Keratinocyte (primary cell): ENCODE measurements at regions not wholly inside any gene's neighbourhood (a gene's known extent, or its start where the extent isn't known, plus 50 kb on each side); places are given as distances from the start of the nearest gene placed in this dataset.

Source experiments
- DNase-seq: peaks from one replicate; pipeline ENCODE4 v3.0.0-alpha.2; 2011; ENCODE audit warnings: low read depth, missing footprints, low spot score
- FAIRE-seq: peaks from 2 replicates; lab custom pipeline; 2011; peaks lifted over from hg19 to GRCh38; lab: Jason Lieb, UNC
- H2AFZ ChIP-seq: 2 replicates; pipeline ENCODE4 v1.6.0; 2012; ENCODE audit warnings: low read length, control low read depth, inconsistent platforms; ENCODE audit not compliant: control insufficient read depth
- H3K27ac ChIP-seq: 2 replicates; pipeline ENCODE4 v1.5.1; 2011; ENCODE audit warnings: low read length; ENCODE audit not compliant: control insufficient read depth, insufficient read depth
- H3K27me3 ChIP-seq: 3 replicates; pipeline ENCODE4 v1.6.0; 2011; ENCODE audit warnings: low read length; ENCODE audit not compliant: control insufficient read depth, insufficient read depth; ENCODE audit errors: extremely low read depth
- H3K36me3 ChIP-seq, 2 experiments: 2 replicates in 1 of 2; 3 replicates in 1 of 2; pipeline ENCODE4 v1.5.1; 2011; ENCODE audit warnings: low read length in 2 of 2, mild to moderate bottlenecking in 1 of 2; ENCODE audit not compliant: control insufficient read depth in 2 of 2, insufficient read depth in 2 of 2; ENCODE audit errors: extremely low read depth in 1 of 2
- H3K4me1 ChIP-seq: 3 replicates; pipeline ENCODE4 v1.5.1; 2011; ENCODE audit warnings: low read length; ENCODE audit not compliant: control insufficient read depth, insufficient read depth; ENCODE audit errors: extremely low read depth
- H3K4me2 ChIP-seq: 3 replicates; pipeline ENCODE4 v1.6.0; 2011; ENCODE audit warnings: low read depth, low read length; ENCODE audit not compliant: control insufficient read depth, insufficient read depth; ENCODE audit errors: extremely low read depth
- H3K4me3 ChIP-seq, 3 experiments: fragments of 200-600 bp in 1 of 3; sonication (generic) in 1 of 3; 2 replicates in 2 of 3; 3 replicates in 1 of 3; pipeline ENCODE4 v1.5.1; 2011 to 2016; ENCODE audit warnings: low read length in 3 of 3, mild to moderate bottlenecking in 3 of 3, control low read depth in 2 of 3, inconsistent platforms in 1 of 3, low read depth in 1 of 3, mixed read lengths in 1 of 3, mixed run types in 1 of 3, moderate library complexity in 1 of 3; ENCODE audit not compliant: control insufficient read depth in 2 of 3, insufficient read depth in 2 of 3; ENCODE audit errors: extremely low read depth in 1 of 3
- H3K79me2 ChIP-seq: 2 replicates; pipeline ENCODE4 v1.6.0; 2012; ENCODE audit warnings: low read length; ENCODE audit not compliant: control insufficient read depth, insufficient read depth
- H3K9ac ChIP-seq: 3 replicates; pipeline ENCODE4 v1.6.0; 2011; ENCODE audit warnings: low read length; ENCODE audit not compliant: control insufficient read depth, insufficient read depth; ENCODE audit errors: extremely low read depth
- H3K9me1 ChIP-seq: 3 replicates; pipeline ENCODE4 v1.6.0; 2011; ENCODE audit warnings: low read length; ENCODE audit not compliant: control insufficient read depth, insufficient read depth; ENCODE audit errors: extremely low read depth
- H3K9me3 ChIP-seq: 2 replicates; pipeline ENCODE4 v1.5.1; 2012; ENCODE audit warnings: low read depth, low read length; ENCODE audit not compliant: control insufficient read depth
- H4K20me1 ChIP-seq: 3 replicates; pipeline ENCODE4 v1.6.0; 2011; ENCODE audit warnings: low read length; ENCODE audit not compliant: control insufficient read depth, insufficient read depth; ENCODE audit errors: extremely low read depth
- EZH2 ChIP-seq: IDR thresholded peaks from one replicate; pipeline ENCODE4 v1.6.1; 2012; ENCODE audit warnings: inconsistent platforms, mild to moderate bottlenecking, low read length, moderate library complexity
- dilution Hi-C: fragments of 300-500 bp; cut with MboI; formaldehyde crosslinking; loops from one replicate; pipeline ENCODE4 v1.7.0; 2020; ENCODE audit warnings: low sequenced_read_pairs; ENCODE audit not compliant: extremely low pct_ligation_motif_present
- TF ChIP-seq, protein P1 (sequence below), 3 experiments: IDR thresholded peaks in 1 of 3; conservative IDR thresholded peaks in 1 of 3; optimal IDR thresholded peaks in 1 of 3; 2 replicates in 2 of 3; 3 replicates in 1 of 3; pipeline versions ENCODE3 to v1.5.1; 2011; ENCODE audit warnings: low read length in 3 of 3, mild to moderate bottlenecking in 3 of 3, moderate library complexity in 2 of 3, control low read depth in 1 of 3, inconsistent platforms in 1 of 3; ENCODE audit not compliant: insufficient read depth in 2 of 3; ENCODE audit errors: extremely low read depth in 1 of 3

DNA sequence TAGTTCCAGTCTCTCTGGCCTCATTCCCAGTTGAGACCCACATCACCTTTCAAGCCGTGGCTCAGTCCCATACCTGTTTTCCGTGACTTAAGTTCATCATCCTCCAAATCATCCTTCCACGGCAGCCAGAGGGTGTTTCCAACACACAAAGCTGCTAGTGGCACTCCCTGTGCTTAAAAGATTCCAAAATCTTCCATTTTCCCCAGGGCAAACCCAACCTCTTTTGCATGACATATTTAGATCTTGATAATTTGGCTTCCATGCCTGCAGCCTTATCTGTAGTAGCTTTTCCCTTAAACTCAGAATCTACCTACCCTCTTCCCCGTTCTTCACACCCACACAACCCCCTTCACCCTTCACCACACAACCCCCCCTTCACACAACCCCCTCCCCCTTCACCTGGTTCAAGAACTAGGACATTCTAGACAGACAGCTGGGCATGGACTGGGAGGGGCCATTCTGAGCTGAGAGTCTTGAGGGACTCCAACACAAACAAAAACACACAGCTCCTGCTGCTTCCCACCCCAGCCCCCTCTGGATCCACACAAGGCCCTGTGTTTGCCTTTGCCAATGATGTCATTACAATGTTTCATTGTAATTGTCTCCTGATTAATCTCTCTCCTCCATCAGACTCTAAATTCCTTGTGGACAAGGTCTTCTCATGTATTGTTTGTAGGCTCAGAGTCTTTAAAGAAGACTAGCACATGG lies 268.2 kb downstream of the SH3GL2 start:
- Histone ChIP-seq H2AFZ (no peak overlapping the region), H3K27me3 (no peaks in the 10 kb centered on the region), H3K27ac (no peak overlapping the region), H3K4me3 (no peak overlapping the region), H3K36me3 (no peaks in the 10 kb centered on the region), H3K9me3 (no peaks in the 10 kb centered on the region), H3K4me2 (no peak overlapping the region), H3K9ac (no peak overlapping the region), H3K9me1 (no peaks in the 10 kb centered on the region), H3K79me2 (no peaks in the 10 kb centered on the region), H4K20me1 (no peaks in the 10 kb centered on the region), H3K4me1 (no peaks in the 10 kb centered on the region)
- no peak for TF ChIP-seq EZH2
- TF ChIP-seq, protein P1, sequence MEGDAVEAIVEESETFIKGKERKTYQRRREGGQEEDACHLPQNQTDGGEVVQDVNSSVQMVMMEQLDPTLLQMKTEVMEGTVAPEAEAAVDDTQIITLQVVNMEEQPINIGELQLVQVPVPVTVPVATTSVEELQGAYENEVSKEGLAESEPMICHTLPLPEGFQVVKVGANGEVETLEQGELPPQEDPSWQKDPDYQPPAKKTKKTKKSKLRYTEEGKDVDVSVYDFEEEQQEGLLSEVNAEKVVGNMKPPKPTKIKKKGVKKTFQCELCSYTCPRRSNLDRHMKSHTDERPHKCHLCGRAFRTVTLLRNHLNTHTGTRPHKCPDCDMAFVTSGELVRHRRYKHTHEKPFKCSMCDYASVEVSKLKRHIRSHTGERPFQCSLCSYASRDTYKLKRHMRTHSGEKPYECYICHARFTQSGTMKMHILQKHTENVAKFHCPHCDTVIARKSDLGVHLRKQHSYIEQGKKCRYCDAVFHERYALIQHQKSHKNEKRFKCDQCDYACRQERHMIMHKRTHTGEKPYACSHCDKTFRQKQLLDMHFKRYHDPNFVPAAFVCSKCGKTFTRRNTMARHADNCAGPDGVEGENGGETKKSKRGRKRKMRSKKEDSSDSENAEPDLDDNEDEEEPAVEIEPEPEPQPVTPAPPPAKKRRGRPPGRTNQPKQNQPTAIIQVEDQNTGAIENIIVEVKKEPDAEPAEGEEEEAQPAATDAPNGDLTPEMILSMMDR (optimal IDR thresholded peaks at IDR 0.05 in 1 of 3, IDR thresholded peaks at IDR 0.05 in 1 of 3, conservative IDR thresholded peaks at IDR 0.05 in 1 of 3; ENCODE audit: extremely low read depth in 1 of 3, insufficient read depth in 2 of 3, low read length in 3 of 3), result no peak
- dilution Hi-C loops, result loop anchor here (25.0 kb wide), 1 partner anchor 340 kb away; no protein-coding TSS in a partner anchor
- FAIRE-seq (no peak), DNase-seq (no peak)

DNA sequence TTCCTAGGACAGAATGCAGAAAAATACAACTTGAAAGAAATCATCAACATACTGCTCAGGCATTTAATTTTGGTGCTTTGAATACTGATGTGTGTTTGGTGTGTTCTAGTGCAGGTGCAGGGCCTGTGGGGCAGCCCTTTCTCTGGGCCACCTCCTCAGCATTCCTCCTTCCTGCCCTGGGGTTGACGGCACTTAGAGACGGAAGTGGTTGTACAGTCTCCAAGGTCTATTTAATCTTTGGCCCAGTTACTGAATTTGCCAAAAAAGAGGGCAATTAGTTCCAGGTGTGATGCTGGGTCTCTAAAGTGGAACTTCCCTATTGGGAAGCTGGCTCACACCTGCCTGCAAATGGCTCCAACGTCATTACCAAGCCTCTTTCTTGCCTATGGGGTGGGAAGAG lies 269.0 kb downstream of the SH3GL2 start:
- H3K27me3 ChIP-seq, result no peaks in the 10 kb centered on the region
- H3K9me3 ChIP-seq, result no peaks in the 10 kb centered on the region
- H3K36me3 ChIP-seq, result no peaks in the 10 kb centered on the region
- no peaks in the 10 kb centered on the region for H4K20me1 ChIP-seq
- H3K79me2 ChIP-seq, result no peaks in the 10 kb centered on the region
- no peak overlapping the region for H3K27ac ChIP-seq
- no peak for TF ChIP-seq EZH2
- TF ChIP-seq, protein P1 (optimal IDR thresholded peaks at IDR 0.05 in 1 of 3, IDR thresholded peaks at IDR 0.05 in 1 of 3, conservative IDR thresholded peaks at IDR 0.05 in 1 of 3; ENCODE audit: extremely low read depth in 1 of 3, insufficient read depth in 2 of 3, low read length in 3 of 3), result no peak
- H2AFZ ChIP-seq, result no peak overlapping the region
- no peaks in the 10 kb centered on the region for H3K9me1 ChIP-seq
- FAIRE-seq (no peak), DNase-seq (no peak)
- no peak overlapping the region for H3K4me2 ChIP-seq
- no peak overlapping the region for H3K4me3 ChIP-seq
- dilution Hi-C loops, result loop anchor here (25.0 kb wide), 1 partner anchor 339 kb away; no protein-coding TSS in a partner anchor
- no peaks in the 10 kb centered on the region for H3K4me1 ChIP-seq
- H3K9ac ChIP-seq, result no peak overlapping the region
